ENCODE measurements at regions not wholly inside any gene's neighbourhood (a gene's known extent, or its start where the extent isn't known, plus 50 kb on each side); places are given as distances from the start of the nearest gene placed in this dataset.

DNA sequence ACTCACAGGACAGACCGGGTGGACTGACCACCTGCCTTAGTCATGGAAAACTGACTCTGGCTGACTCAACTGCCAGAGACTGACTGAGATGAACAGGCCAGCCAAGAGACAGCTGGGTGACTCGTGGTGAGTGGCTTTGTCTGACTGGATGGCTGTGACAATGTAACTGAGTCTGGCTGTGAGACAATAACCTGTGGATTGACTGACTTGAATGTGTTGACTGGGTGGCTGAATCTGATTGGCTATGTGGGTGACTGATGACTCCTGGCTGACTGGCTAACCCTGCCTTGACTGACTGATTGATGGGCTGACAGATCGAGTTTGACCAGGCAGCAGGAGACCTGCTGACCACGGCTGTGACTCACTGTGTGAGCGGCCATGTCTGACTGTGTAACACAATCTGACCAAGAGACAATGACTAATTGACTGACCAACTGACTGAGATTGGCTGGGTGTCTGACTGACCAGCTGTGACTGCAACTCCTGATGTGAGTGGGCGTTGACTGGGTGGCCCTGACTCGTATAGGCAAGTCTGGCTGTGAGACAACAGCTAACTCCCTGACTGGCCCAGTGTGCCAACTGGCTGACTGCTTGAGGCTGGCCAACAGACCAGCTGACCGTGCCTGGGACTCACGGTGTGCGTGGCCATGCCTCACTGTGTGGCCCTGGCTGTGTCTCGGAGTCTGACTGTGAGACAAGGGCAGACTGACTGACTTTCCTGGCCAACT lies 509.1 kb downstream of the SHQ1 start:
- intact Hi-C loops (cut with micrococcal nuclease), result loop anchor here in 1 of 2 donors (5.0 kb wide), 1 partner anchor 67 kb away; no protein-coding TSS in a partner anchor
- Histone ChIP-seq H3K9ac (ENCODE audit: insufficient read depth, low read length, poor library complexity, severe bottlenecking) (no peak overlapping the region), H3K27ac (ENCODE audit: low read depth in 1 of 2, low read length in 2 of 2) (no peak overlapping the region), H3K27me3 (ENCODE audit: control insufficient read depth in 2 of 2, insufficient read depth in 2 of 2, low read length in 2 of 2) (no peaks in the 10 kb centered on the region), H4K20me1 (ENCODE audit: insufficient read depth, low read length) (no peaks in the 10 kb centered on the region), H3K9me3 (replicated peaks in 1 of 2; ENCODE audit: control insufficient read depth in 1 of 2, insufficient read depth in 1 of 2, low read length in 2 of 2) (no peaks in the 10 kb centered on the region), H3K36me3 (replicated peaks in 1 of 2; ENCODE audit: control insufficient read depth in 1 of 2, insufficient read depth in 2 of 2, low read length in 2 of 2) (no peaks in the 10 kb centered on the region), H2AFZ (ENCODE audit: insufficient read depth, low read depth, low read length, poor library complexity, severe bottlenecking) (no peak overlapping the region), H3K4me1 (ENCODE audit: control insufficient read depth in 1 of 2, insufficient read depth in 2 of 2, low read length in 2 of 2) (peaks cover 4% of the 10 kb centered on the region in 2 donors), H3K79me2 (ENCODE audit: insufficient read depth, low read length) (no peaks in the 10 kb centered on the region), H3K4me2 (replicated peaks; ENCODE audit: extremely low read depth, low read length, poor library complexity, severe bottlenecking) (no peak overlapping the region), H3K4me3 (replicated peaks in 1 of 3; ENCODE audit: low read depth in 2 of 3, low read length in 3 of 3) (no peak overlapping the region)
- Mint-ChIP-seq H3K4me1 (peaks cover 12% of the 10 kb centered on the region), H3K4me3 (no peak overlapping the region), H3K27ac (peak overlapping the region in 1 of 7 donors; percentile 78), H3K36me3 (no peaks in the 10 kb centered on the region), H3K9me3 (peaks cover 0 to 2% (median 0%) of the 10 kb centered on the region in 7 donors), H3K27me3 (ENCODE audit: low read depth in 3 of 3) (peaks cover 0 to 4% (median 0%) of the 10 kb centered on the region in 3 donors)
- peak; percentile 85 to 97 (median 92) for DNase-seq
- 94% methylated on average over 10 of the region's 11 CpGs for WGBS (ENCODE audit: insufficient coverage)
- TF ChIP-seq, protein P1, sequence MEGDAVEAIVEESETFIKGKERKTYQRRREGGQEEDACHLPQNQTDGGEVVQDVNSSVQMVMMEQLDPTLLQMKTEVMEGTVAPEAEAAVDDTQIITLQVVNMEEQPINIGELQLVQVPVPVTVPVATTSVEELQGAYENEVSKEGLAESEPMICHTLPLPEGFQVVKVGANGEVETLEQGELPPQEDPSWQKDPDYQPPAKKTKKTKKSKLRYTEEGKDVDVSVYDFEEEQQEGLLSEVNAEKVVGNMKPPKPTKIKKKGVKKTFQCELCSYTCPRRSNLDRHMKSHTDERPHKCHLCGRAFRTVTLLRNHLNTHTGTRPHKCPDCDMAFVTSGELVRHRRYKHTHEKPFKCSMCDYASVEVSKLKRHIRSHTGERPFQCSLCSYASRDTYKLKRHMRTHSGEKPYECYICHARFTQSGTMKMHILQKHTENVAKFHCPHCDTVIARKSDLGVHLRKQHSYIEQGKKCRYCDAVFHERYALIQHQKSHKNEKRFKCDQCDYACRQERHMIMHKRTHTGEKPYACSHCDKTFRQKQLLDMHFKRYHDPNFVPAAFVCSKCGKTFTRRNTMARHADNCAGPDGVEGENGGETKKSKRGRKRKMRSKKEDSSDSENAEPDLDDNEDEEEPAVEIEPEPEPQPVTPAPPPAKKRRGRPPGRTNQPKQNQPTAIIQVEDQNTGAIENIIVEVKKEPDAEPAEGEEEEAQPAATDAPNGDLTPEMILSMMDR (IDR thresholded peaks at IDR 0.05), result no peak

DNA sequence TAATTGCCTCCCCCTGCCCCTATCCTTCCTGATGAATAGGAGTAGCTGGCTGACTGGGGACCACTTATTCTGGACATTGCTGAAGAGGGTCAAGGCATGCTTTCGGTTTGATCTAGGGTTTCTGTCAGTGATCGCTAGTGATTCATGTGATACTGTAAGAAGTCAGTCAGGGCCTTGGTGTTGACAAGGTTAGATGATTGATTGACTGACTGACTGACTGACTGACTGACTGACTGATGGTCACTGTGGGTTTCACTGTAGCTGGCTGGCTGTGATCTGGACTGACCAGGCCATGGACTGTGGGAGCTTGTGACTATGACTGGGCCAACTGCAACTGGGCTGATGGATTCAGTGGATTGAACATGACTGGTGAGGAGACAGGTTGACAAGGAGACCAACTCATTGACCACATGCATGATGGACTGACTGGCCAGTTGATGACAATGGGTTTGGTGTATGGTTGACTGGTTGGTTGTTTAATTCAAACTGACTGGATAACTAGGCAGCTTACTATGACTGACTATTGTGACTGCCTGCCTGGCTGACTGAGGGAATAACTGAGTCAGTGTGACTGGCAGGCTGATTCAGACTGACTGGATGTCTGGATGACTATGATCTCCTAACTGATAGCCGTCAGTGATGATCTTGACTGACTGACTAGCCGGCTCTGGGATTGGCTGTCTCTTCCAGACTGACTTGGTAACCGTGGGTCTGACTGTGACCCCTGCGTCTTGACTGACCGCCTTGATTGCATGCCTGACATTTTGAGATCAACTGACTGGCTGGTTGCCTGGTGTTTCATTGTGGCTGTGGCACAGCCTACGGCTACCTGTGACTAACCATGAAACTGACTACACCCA lies 509.9 kb downstream of the SHQ1 start:
- no peaks in the 10 kb centered on the region for H3K79me2 ChIP-seq (ENCODE audit: insufficient read depth, low read length)
- DNase-seq, result peak; percentile 30 to 71 (median 61)
- H3K4me3 ChIP-seq (replicated peaks in 1 of 3; ENCODE audit: low read depth in 2 of 3, low read length in 3 of 3), result no peak overlapping the region
- peaks cover 4% of the 10 kb centered on the region for H3K4me1 Mint-ChIP-seq
- no peak overlapping the region for H3K4me2 ChIP-seq (replicated peaks; ENCODE audit: extremely low read depth, low read length, poor library complexity, severe bottlenecking)
- WGBS (ENCODE audit: insufficient coverage), result 99% methylated on average over 8 of the region's 8 CpGs
- no peak overlapping the region for H3K4me3 Mint-ChIP-seq
- H3K9me3 ChIP-seq (replicated peaks in 1 of 2; ENCODE audit: control insufficient read depth in 1 of 2, insufficient read depth in 1 of 2, low read length in 2 of 2), result no peaks in the 10 kb centered on the region
- TF ChIP-seq, protein P1 (IDR thresholded peaks at IDR 0.05), result no peak
- H3K27ac ChIP-seq (ENCODE audit: low read depth in 1 of 2, low read length in 2 of 2), result no peak overlapping the region
- H2AFZ ChIP-seq (ENCODE audit: insufficient read depth, low read depth, low read length, poor library complexity, severe bottlenecking), result no peak overlapping the region
- no peaks in the 10 kb centered on the region for H4K20me1 ChIP-seq (ENCODE audit: insufficient read depth, low read length)
- H3K27me3 Mint-ChIP-seq (ENCODE audit: low read depth in 3 of 3), result peaks cover 0 to 4% (median 0%) of the 10 kb centered on the region in 3 donors
- no peaks in the 10 kb centered on the region for H3K4me1 ChIP-seq (ENCODE audit: control insufficient read depth in 1 of 2, insufficient read depth in 2 of 2, low read length in 2 of 2)
- H3K36me3 ChIP-seq (replicated peaks in 1 of 2; ENCODE audit: control insufficient read depth in 1 of 2, insufficient read depth in 2 of 2, low read length in 2 of 2), result no peaks in the 10 kb centered on the region
- intact Hi-C loops (cut with micrococcal nuclease), result loop anchor here in 1 of 2 donors (5.0 kb wide), 1 partner anchor 66 kb away; no protein-coding TSS in a partner anchor
- H3K9me3 Mint-ChIP-seq, result peaks cover 0 to 3% (median 0%) of the 10 kb centered on the region in 7 donors
- H3K9ac ChIP-seq (ENCODE audit: insufficient read depth, low read length, poor library complexity, severe bottlenecking), result no peak overlapping the region
- H3K27ac Mint-ChIP-seq, result no peak overlapping the region
- no peaks in the 10 kb centered on the region for H3K27me3 ChIP-seq (ENCODE audit: control insufficient read depth in 2 of 2, insufficient read depth in 2 of 2, low read length in 2 of 2)
- no peaks in the 10 kb centered on the region for H3K36me3 Mint-ChIP-seq
